Upper lobe of right lung (tissue), 1 donor: ENCODE measurements at regions not wholly inside any gene's neighbourhood (a gene's known extent, or its start where the extent isn't known, plus 50 kb on each side); places are given as distances from the start of the nearest gene placed in this dataset.

Experiments used
- ATAC-seq: fragments of 200-7000 bp; cut with Tn5 transposase; one replicate; pipeline ENCODE4 v1.9.1; 2020; ENCODE audit warnings: mild to moderate bottlenecking, moderate library complexity
- DNase-seq: peaks from one replicate; pipeline ENCODE4 v3.0.0-alpha.2; 2020
- H3K27ac ChIP-seq: fragments of 200-600 bp; one replicate; pipeline ENCODE4 v1.8.0; 2022
- H3K27me3 ChIP-seq: fragments of 200-600 bp; one replicate; pipeline ENCODE4 v1.8.0; 2022; ENCODE audit warnings: mild to moderate bottlenecking
- H3K36me3 ChIP-seq: fragments of 200-600 bp; one replicate; pipeline ENCODE4 v1.8.0; 2022
- H3K4me1 ChIP-seq: fragments of 200-600 bp; one replicate; pipeline ENCODE4 v1.8.0; 2022
- H3K4me3 ChIP-seq: fragments of 200-600 bp; one replicate; pipeline ENCODE4 v1.8.0; 2022; ENCODE audit warnings: mild to moderate bottlenecking
- H3K9me3 ChIP-seq: fragments of 200-600 bp; one replicate; pipeline ENCODE4 v1.8.0; 2022
- CTCF ChIP-seq: fragments of 200-600 bp; IDR thresholded peaks from one replicate; pipeline ENCODE4 v1.8.0; 2022; ENCODE audit warnings: antibody characterized with exemption
- intact Hi-C: fragments of 100-400 bp; cut with DNase I; formaldehyde crosslinking; loops from one replicate; pipeline ENCODE4 v1.11.0; 2022
- donor health status: DM: no; HTN: yes; CAD: no; lungs with severe emphysema.

- intact Hi-C loops = no loop called here
- TF ChIP-seq CTCF = no peak
- ATAC-seq (no peak), DNase-seq (no peak)
- Histone ChIP-seq H3K27ac (no peak overlapping the region), H3K4me1 (no peaks in the 10 kb centered on the region), H3K9me3 (no peaks in the 10 kb centered on the region), H3K27me3 (no peaks in the 10 kb centered on the region), H3K36me3 (no peaks in the 10 kb centered on the region), H3K4me3 (no peak overlapping the region)
Measured at GRCh38 chr11:81492923-81493445, 1240.7 kb downstream of the FAM181B start.

GRCh38 chr11:81487109-81487508 lies 1246.6 kb downstream of the FAM181B start:
- H3K27ac ChIP-seq = no peak overlapping the region
- no peak overlapping the region for H3K4me3 ChIP-seq
- intact Hi-C loops = no loop called here
- no peaks in the 10 kb centered on the region for H3K9me3 ChIP-seq
- DNase-seq = no peak
- H3K4me1 ChIP-seq = no peaks in the 10 kb centered on the region
- no peaks in the 10 kb centered on the region for H3K36me3 ChIP-seq
- ATAC-seq = no peak
- no peaks in the 10 kb centered on the region for H3K27me3 ChIP-seq
- no peak for TF ChIP-seq CTCF

- ATAC-seq = no peak
- DNase-seq = no peak
- Histone ChIP-seq H3K4me1 (no peaks in the 10 kb centered on the region), H3K9me3 (no peaks in the 10 kb centered on the region), H3K36me3 (no peaks in the 10 kb centered on the region), H3K4me3 (no peak overlapping the region), H3K27me3 (no peaks in the 10 kb centered on the region), H3K27ac (no peak overlapping the region)
- no peak for TF ChIP-seq CTCF
- intact Hi-C loops = no loop called here
Measured at GRCh38 chr11:81484196-81484595, 1249.5 kb downstream of the FAM181B start.

GRCh38 chr11:81477277-81477676 lies 1256.4 kb downstream of the FAM181B start:
- intact Hi-C loops = no loop called here
- no peak for DNase-seq
- no peak for ATAC-seq

GRCh38 chr11:81476345-81476744 lies 1257.3 kb downstream of the FAM181B start:
- Histone ChIP-seq H3K27ac (no peak overlapping the region), H3K4me1 (no peaks in the 10 kb centered on the region), H3K4me3 (no peak overlapping the region), H3K36me3 (no peaks in the 10 kb centered on the region), H3K9me3 (no peaks in the 10 kb centered on the region), H3K27me3 (no peaks in the 10 kb centered on the region)
- ATAC-seq = no peak
- DNase-seq = no peak
- intact Hi-C loops = no loop called here
- TF ChIP-seq CTCF = no peak

More at GRCh38 chr11:81477277-81477676, 1256.4 kb downstream of the FAM181B start:
- H3K27ac ChIP-seq = no peak overlapping the region
- TF ChIP-seq CTCF = no peak
- H3K27me3 ChIP-seq = no peaks in the 10 kb centered on the region
- H3K4me3 ChIP-seq = no peak overlapping the region
- no peaks in the 10 kb centered on the region for H3K9me3 ChIP-seq
- H3K4me1 ChIP-seq = no peaks in the 10 kb centered on the region
- H3K36me3 ChIP-seq = no peaks in the 10 kb centered on the region

GRCh38 chr11:81472646-81473045 lies 1261.0 kb downstream of the FAM181B start:
- TF ChIP-seq CTCF = no peak
- no peaks in the 10 kb centered on the region for H3K27me3 ChIP-seq
- H3K4me1 ChIP-seq = no peaks in the 10 kb centered on the region
- no peak overlapping the region for H3K4me3 ChIP-seq
- intact Hi-C loops = no loop called here
- no peak for ATAC-seq
- DNase-seq = no peak
- no peak overlapping the region for H3K27ac ChIP-seq
- H3K9me3 ChIP-seq = no peaks in the 10 kb centered on the region
- H3K36me3 ChIP-seq = no peaks in the 10 kb centered on the region
